ENCODE measurements at regions not wholly inside any gene's neighbourhood (a gene's known extent, or its start where the extent isn't known, plus 50 kb on each side); places are given as distances from the start of the nearest gene placed in this dataset.

DNA sequence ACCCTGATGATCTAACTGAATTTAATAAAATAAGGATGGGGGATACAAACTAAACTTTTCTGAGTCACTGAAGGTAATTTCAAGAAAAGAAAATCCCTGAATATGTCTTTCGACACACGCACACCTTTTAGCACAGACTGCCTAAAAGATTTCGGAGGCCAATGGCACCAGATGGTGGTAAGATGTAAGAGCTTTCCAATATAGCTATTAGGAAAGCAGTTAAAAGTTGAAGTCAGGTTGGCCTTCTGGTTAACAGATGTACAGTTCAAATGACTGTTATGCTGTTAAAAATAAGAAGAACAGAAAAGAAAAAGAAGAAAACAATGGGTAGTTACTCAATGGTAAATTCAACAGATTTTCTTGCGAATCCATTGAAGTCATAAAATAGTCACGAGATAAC is 80.7 kb upstream of the KRR1 start:
- no peaks in the 10 kb centered on the region for H3K4me1 ChIP-seq (ENCODE audit: control insufficient read depth, insufficient read depth, low read length)
- H3K9me3 ChIP-seq (ENCODE audit: control insufficient read depth, insufficient read depth, low read length), result no peaks in the 10 kb centered on the region
- no peaks in the 10 kb centered on the region for H3K27me3 ChIP-seq (ENCODE audit: control insufficient read depth, insufficient read depth, low read length)
- 100% methylated on average over 1 of the region's 5 CpGs for WGBS (ENCODE audit: insufficient coverage)
- no peak overlapping the region for H3K27ac ChIP-seq (ENCODE audit: low read depth, low read length)
- peak in 2 of 6 donors; percentile 34 to 61 for DNase-seq (ENCODE audit: low read depth in 4 of 6, low spot score in 6 of 6)
- no peaks in the 10 kb centered on the region for H3K36me3 ChIP-seq (ENCODE audit: control insufficient read depth, insufficient read depth, low read length)
- no peak overlapping the region for H3K4me3 ChIP-seq (ENCODE audit: low read depth, low read length)

GRCh38 chr12:75591628-75592027 is 80.2 kb upstream of the KRR1 start:
- WGBS (ENCODE audit: insufficient coverage), result no CpG with 5 or more reads among the region's 1 CpG
- Histone ChIP-seq H3K4me3 (ENCODE audit: low read depth, low read length) (no peak overlapping the region), H3K4me1 (ENCODE audit: control insufficient read depth, insufficient read depth, low read length) (no peaks in the 10 kb centered on the region), H3K9me3 (ENCODE audit: control insufficient read depth, insufficient read depth, low read length) (no peaks in the 10 kb centered on the region), H3K27ac (ENCODE audit: low read depth, low read length) (no peak overlapping the region), H3K36me3 (ENCODE audit: control insufficient read depth, insufficient read depth, low read length) (no peaks in the 10 kb centered on the region), H3K27me3 (ENCODE audit: control insufficient read depth, insufficient read depth, low read length) (no peaks in the 10 kb centered on the region)
- peak in 2 of 6 donors; percentile 25 to 60 for DNase-seq (ENCODE audit: low read depth in 4 of 6, low spot score in 6 of 6)

DNA sequence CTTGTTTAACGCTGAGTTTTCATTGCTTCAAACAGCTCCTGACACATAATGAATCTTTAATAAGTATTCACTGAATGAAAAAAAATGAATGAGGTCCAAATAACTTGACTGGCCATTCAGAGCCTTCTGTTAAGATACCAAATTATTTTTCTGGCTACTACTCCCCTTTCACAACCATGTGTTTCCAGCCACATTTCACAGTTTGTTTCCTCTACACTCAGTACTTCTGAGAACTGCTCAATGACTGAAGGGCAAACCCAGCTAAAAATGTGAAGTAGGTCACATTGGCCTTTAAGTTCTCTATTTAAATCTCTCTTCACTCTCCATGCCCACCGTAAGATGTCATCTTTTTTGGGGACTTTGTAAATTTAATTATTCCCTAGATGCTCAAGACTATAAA is 78.4 kb upstream of the KRR1 start:
- no peaks in the 10 kb centered on the region for H3K9me3 ChIP-seq (ENCODE audit: control insufficient read depth, insufficient read depth, low read length)

GRCh38 chr12:75587340-75588106 is 76.1 kb upstream of the KRR1 start:
- Histone ChIP-seq H3K36me3 (ENCODE audit: control insufficient read depth, insufficient read depth, low read length) (no peaks in the 10 kb centered on the region), H3K27ac (ENCODE audit: low read depth, low read length) (no peak overlapping the region), H3K4me1 (ENCODE audit: control insufficient read depth, insufficient read depth, low read length) (no peaks in the 10 kb centered on the region), H3K27me3 (ENCODE audit: control insufficient read depth, insufficient read depth, low read length) (no peaks in the 10 kb centered on the region), H3K9me3 (ENCODE audit: control insufficient read depth, insufficient read depth, low read length) (no peaks in the 10 kb centered on the region), H3K4me3 (ENCODE audit: low read depth, low read length) (no peak overlapping the region)
- WGBS (ENCODE audit: insufficient coverage), result 100% methylated on average over 1 of the region's 4 CpGs
- DNase-seq (ENCODE audit: low read depth in 4 of 6, low spot score in 6 of 6), result no peak

More for the DNA sequence above, 78.4 kb upstream of the KRR1 start:
- no peak for DNase-seq (ENCODE audit: low read depth in 4 of 6, low spot score in 6 of 6)
- H3K36me3 ChIP-seq (ENCODE audit: control insufficient read depth, insufficient read depth, low read length), result no peaks in the 10 kb centered on the region
- H3K27ac ChIP-seq (ENCODE audit: low read depth, low read length), result no peak overlapping the region
- no peaks in the 10 kb centered on the region for H3K4me1 ChIP-seq (ENCODE audit: control insufficient read depth, insufficient read depth, low read length)
- no peak overlapping the region for H3K4me3 ChIP-seq (ENCODE audit: low read depth, low read length)
- no CpG with 5 or more reads among the region's 2 CpGs for WGBS (ENCODE audit: insufficient coverage)
- H3K27me3 ChIP-seq (ENCODE audit: control insufficient read depth, insufficient read depth, low read length), result no peaks in the 10 kb centered on the region

DNA sequence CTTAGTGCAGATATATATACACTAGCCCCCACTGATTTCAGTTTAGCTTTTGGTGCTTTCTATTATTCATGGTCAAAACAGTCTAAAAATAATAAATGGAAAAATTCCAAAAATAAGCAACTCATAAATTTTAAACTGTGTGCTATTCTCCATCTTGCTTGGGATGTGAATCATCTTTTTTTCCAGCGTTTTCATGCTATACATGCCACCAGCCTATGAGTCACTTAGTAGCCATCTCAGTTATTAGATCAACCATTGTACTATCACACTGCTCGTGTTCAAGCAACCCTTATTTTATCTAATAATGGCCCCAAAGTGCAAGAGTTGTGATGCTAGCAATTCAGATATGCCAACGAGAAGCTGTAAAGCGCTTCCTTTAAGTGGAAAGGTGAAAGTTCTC is 73.9 kb upstream of the KRR1 start:
- Histone ChIP-seq H3K36me3 (ENCODE audit: control insufficient read depth, insufficient read depth, low read length) (no peaks in the 10 kb centered on the region), H3K27me3 (ENCODE audit: control insufficient read depth, insufficient read depth, low read length) (no peaks in the 10 kb centered on the region), H3K9me3 (ENCODE audit: control insufficient read depth, insufficient read depth, low read length) (no peaks in the 10 kb centered on the region), H3K4me3 (ENCODE audit: low read depth, low read length) (no peak overlapping the region), H3K27ac (ENCODE audit: low read depth, low read length) (no peak overlapping the region), H3K4me1 (ENCODE audit: control insufficient read depth, insufficient read depth, low read length) (no peaks in the 10 kb centered on the region)
- DNase-seq (ENCODE audit: low read depth in 4 of 6, low spot score in 6 of 6), result no peak
- WGBS (ENCODE audit: insufficient coverage), result 78% methylated on average over 1 of the region's 4 CpGs

GRCh38 chr12:75583355-75583754 is 71.9 kb upstream of the KRR1 start:
- peak in 1 of 6 donors; percentile 71 for DNase-seq (ENCODE audit: low read depth in 4 of 6, low spot score in 6 of 6)
- WGBS (ENCODE audit: insufficient coverage), result no CpG with 5 or more reads among the region's 3 CpGs

GRCh38 chr12:75581515-75581914 is 70.1 kb upstream of the KRR1 start:
- H3K27ac ChIP-seq (ENCODE audit: low read depth, low read length), result no peak overlapping the region
- WGBS (ENCODE audit: insufficient coverage), result no CpG with 5 or more reads among the region's 3 CpGs
- H3K27me3 ChIP-seq (ENCODE audit: control insufficient read depth, insufficient read depth, low read length), result no peaks in the 10 kb centered on the region
- H3K4me3 ChIP-seq (ENCODE audit: low read depth, low read length), result no peak overlapping the region
- no peaks in the 10 kb centered on the region for H3K4me1 ChIP-seq (ENCODE audit: control insufficient read depth, insufficient read depth, low read length)
- H3K36me3 ChIP-seq (ENCODE audit: control insufficient read depth, insufficient read depth, low read length), result no peaks in the 10 kb centered on the region
- DNase-seq (ENCODE audit: low read depth in 4 of 6, low spot score in 6 of 6), result no peak
- H3K9me3 ChIP-seq (ENCODE audit: control insufficient read depth, insufficient read depth, low read length), result no peaks in the 10 kb centered on the region

More at GRCh38 chr12:75583355-75583754, 71.9 kb upstream of the KRR1 start:
- Histone ChIP-seq H3K27me3 (ENCODE audit: control insufficient read depth, insufficient read depth, low read length) (no peaks in the 10 kb centered on the region), H3K27ac (ENCODE audit: low read depth, low read length) (no peak overlapping the region), H3K4me3 (ENCODE audit: low read depth, low read length) (no peak overlapping the region), H3K9me3 (ENCODE audit: control insufficient read depth, insufficient read depth, low read length) (no peaks in the 10 kb centered on the region), H3K36me3 (ENCODE audit: control insufficient read depth, insufficient read depth, low read length) (no peaks in the 10 kb centered on the region), H3K4me1 (ENCODE audit: control insufficient read depth, insufficient read depth, low read length) (no peaks in the 10 kb centered on the region)

DNA sequence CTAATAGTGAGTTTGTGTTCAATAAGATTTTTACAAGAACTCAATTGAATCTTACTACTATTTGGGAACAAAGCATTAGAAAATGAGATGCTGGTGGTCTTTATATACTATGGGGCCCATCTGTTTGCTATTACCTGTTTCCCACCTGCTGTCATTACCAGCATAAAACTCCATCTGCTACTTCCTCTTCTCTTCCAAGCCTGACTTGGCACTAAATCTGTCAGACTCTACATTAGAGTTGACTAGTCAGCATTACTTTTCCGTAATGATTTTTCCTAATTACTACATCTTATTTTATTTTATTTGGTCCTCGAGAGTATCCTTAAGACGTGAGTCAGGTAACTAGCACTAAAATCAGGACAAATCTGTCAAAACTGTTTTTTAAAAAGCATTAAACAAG is 68.1 kb upstream of the KRR1 start:
- Histone ChIP-seq H3K4me3 (ENCODE audit: low read depth, low read length) (no peak overlapping the region), H3K9me3 (ENCODE audit: control insufficient read depth, insufficient read depth, low read length) (no peaks in the 10 kb centered on the region), H3K27ac (ENCODE audit: low read depth, low read length) (no peak overlapping the region), H3K36me3 (ENCODE audit: control insufficient read depth, insufficient read depth, low read length) (no peaks in the 10 kb centered on the region), H3K27me3 (ENCODE audit: control insufficient read depth, insufficient read depth, low read length) (no peaks in the 10 kb centered on the region), H3K4me1 (ENCODE audit: control insufficient read depth, insufficient read depth, low read length) (no peaks in the 10 kb centered on the region)
- DNase-seq (ENCODE audit: low read depth in 4 of 6, low spot score in 6 of 6), result peak in 2 of 6 donors; percentile 43 to 50
- WGBS (ENCODE audit: insufficient coverage), result no CpG with 5 or more reads among the region's 3 CpGs

- H3K4me1 ChIP-seq (ENCODE audit: control insufficient read depth, insufficient read depth, low read length), result no peaks in the 10 kb centered on the region
- no peaks in the 10 kb centered on the region for H3K27me3 ChIP-seq (ENCODE audit: control insufficient read depth, insufficient read depth, low read length)
- no peak overlapping the region for H3K27ac ChIP-seq (ENCODE audit: low read depth, low read length)
- H3K9me3 ChIP-seq (ENCODE audit: control insufficient read depth, insufficient read depth, low read length), result no peaks in the 10 kb centered on the region
- no peak overlapping the region for H3K4me3 ChIP-seq (ENCODE audit: low read depth, low read length)
- no CpG with 5 or more reads among the region's 2 CpGs for WGBS (ENCODE audit: insufficient coverage)
- no peak for DNase-seq (ENCODE audit: low read depth in 4 of 6, low spot score in 6 of 6)
- H3K36me3 ChIP-seq (ENCODE audit: control insufficient read depth, insufficient read depth, low read length), result no peaks in the 10 kb centered on the region
Observed at GRCh38 chr12:75578546-75578945, 67.1 kb upstream of the KRR1 start.

DNA sequence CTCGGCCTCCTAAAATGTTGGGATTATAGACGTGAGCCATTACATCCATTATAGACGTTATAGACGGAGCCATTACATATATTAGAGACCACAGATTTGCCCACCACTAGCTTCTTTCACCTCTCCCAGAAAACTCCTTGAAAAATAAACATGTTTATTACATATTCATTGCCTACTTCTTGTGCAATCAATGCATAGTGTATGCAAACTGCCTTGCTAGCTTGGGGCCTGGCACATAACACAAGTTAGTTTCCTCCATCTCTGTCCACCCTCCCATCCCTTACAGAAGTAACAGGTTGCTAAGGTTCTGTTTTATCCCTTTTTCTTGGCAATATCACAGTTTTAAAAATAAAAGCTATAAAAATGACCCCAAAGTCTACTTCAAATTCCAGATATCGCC is 66.4 kb upstream of the KRR1 start:
- Histone ChIP-seq H3K27me3 (ENCODE audit: control insufficient read depth, insufficient read depth, low read length) (no peaks in the 10 kb centered on the region), H3K27ac (ENCODE audit: low read depth, low read length) (no peak overlapping the region), H3K36me3 (ENCODE audit: control insufficient read depth, insufficient read depth, low read length) (no peaks in the 10 kb centered on the region), H3K4me1 (ENCODE audit: control insufficient read depth, insufficient read depth, low read length) (no peaks in the 10 kb centered on the region), H3K9me3 (ENCODE audit: control insufficient read depth, insufficient read depth, low read length) (no peaks in the 10 kb centered on the region), H3K4me3 (ENCODE audit: low read depth, low read length) (no peak overlapping the region)
- 100% methylated on average over 4 of the region's 5 CpGs for WGBS (ENCODE audit: insufficient coverage)
- no peak for DNase-seq (ENCODE audit: low read depth in 4 of 6, low spot score in 6 of 6)

Measured in spinal cord (tissue), 9 donors.